Kidney epithelial cell (primary cell): ENCODE measurements at regions not wholly inside any gene's neighbourhood (a gene's known extent, or its start where the extent isn't known, plus 50 kb on each side); places are given as distances from the start of the nearest gene placed in this dataset.
"Not testable (repeated sequence)": the region's sequence is repeated elsewhere in the genome, so short reads cannot be mapped to it uniquely, and the experiment has no call there.

Experiments used
- DNase-seq: peaks from one replicate; pipeline ENCODE4 v3.0.0-alpha.2; 2010; ENCODE audit warnings: low read depth
- H3K27me3 ChIP-seq: 2 replicates; pipeline ENCODE4 v1.6.0; 2011; ENCODE audit warnings: low read length; ENCODE audit not compliant: control insufficient read depth, insufficient read depth
- H3K36me3 ChIP-seq: 2 replicates; pipeline ENCODE4 v1.5.1; 2011; ENCODE audit warnings: low read length; ENCODE audit not compliant: control insufficient read depth, insufficient read depth
- H3K4me3 ChIP-seq: 2 replicates; pipeline ENCODE4 v1.5.1; 2011; ENCODE audit warnings: low read depth, mild to moderate bottlenecking, control low read depth, low read length
- TF ChIP-seq, protein P1 (sequence below): IDR thresholded peaks from 2 replicates; pipeline ENCODE4 v1.5.1; 2011; ENCODE audit warnings: mild to moderate bottlenecking, moderate library complexity, low read length, control low read depth, inconsistent platforms; ENCODE audit not compliant: insufficient read depth, poor library complexity, severe bottlenecking

DNA sequence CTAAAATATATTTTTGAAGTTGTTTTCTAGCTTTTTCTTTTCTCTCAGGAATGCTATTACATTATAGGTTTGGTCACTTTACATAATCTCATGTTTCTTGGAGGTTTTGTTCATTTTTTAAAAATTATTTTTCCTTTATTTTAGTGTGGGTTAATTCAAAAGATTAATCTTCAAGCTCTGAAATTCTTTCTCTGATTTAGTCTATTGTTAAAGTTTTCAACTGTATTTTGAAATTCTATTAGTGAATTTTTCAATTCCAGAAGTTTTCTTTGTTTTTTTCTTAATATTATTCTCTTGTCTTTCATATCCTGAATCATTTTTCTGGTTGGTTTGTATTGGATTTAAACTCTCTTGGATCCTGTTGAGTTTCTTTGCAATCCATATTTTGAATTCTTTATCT is 80.4 kb downstream of the MSTN start:
- TF ChIP-seq, protein P1, sequence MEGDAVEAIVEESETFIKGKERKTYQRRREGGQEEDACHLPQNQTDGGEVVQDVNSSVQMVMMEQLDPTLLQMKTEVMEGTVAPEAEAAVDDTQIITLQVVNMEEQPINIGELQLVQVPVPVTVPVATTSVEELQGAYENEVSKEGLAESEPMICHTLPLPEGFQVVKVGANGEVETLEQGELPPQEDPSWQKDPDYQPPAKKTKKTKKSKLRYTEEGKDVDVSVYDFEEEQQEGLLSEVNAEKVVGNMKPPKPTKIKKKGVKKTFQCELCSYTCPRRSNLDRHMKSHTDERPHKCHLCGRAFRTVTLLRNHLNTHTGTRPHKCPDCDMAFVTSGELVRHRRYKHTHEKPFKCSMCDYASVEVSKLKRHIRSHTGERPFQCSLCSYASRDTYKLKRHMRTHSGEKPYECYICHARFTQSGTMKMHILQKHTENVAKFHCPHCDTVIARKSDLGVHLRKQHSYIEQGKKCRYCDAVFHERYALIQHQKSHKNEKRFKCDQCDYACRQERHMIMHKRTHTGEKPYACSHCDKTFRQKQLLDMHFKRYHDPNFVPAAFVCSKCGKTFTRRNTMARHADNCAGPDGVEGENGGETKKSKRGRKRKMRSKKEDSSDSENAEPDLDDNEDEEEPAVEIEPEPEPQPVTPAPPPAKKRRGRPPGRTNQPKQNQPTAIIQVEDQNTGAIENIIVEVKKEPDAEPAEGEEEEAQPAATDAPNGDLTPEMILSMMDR: no peak
- no peak for DNase-seq
- no peaks in the 10 kb centered on the region for H3K36me3 ChIP-seq
- H3K4me3 ChIP-seq: no peak overlapping the region
- no peaks in the 10 kb centered on the region for H3K27me3 ChIP-seq

DNA sequence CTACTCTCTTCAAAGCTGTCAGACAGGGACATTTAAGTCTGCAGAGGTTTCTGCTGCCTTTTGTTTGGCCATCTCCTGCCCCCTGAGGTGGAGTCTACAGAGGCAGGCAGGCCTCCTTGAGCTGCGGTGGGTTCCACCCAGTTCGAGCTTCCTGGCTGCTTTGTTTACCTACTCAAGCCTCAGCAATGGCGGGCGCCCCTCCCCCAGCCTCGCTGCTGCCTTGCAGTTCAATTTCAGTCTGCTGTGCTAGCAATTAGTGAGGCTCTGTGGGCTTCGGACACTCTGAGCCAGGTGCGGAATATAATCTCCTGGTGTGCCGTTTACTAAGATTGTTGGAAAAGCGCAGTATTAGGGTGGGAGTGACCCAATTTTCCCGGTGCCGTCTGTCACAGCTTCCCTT is 86.0 kb downstream of the MSTN start:
- H3K4me3 ChIP-seq, DNase-seq, H3K27me3 ChIP-seq, H3K36me3 ChIP-seq: not testable (repeated sequence)

DNA sequence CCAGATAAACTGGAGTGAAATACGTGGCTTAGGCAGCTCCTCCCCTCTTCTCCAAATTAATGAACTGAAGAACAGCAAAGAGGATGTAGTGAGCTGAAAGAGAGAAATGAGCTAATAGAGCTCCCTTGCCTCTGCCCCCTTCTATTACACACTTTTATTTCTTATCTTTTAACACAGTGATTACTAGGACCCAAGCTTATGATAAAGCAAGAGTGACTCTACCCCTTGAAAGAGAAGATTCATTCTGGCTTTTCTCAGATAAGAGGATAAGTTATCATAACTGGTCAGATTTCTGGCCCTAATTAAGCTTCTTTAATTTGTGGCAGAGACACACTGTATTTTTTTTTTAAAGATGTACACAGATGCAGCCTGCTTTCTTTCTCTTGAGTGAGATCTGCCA is 102.2 kb downstream of the MSTN start:
- TF ChIP-seq, protein P1: no peak
- Histone ChIP-seq H3K4me3 (no peak overlapping the region), H3K36me3 (no peaks in the 10 kb centered on the region), H3K27me3 (no peaks in the 10 kb centered on the region)
- no peak for DNase-seq

DNA sequence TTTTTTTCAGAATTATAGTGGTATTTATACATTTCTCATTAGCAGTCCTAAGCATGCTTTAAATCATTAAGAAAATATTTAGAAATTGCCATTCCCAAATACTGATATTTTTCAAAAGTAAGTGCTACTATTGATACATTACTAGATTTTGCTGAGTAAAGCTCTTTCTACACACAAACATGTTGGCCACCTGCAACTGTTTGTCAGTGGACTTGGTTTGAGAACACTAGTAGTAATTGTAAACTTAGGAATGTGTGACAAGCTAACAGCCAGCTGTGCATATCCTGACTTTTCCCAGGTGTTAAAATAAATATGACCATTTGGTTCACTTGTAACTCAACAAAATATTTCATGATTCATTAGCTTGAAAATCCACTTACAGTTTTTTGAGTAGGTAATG is 103.1 kb downstream of the MSTN start:
- Histone ChIP-seq H3K36me3 (no peaks in the 10 kb centered on the region), H3K4me3 (no peak overlapping the region), H3K27me3 (no peaks in the 10 kb centered on the region)
- TF ChIP-seq, protein P1: no peak
- no peak for DNase-seq

DNA sequence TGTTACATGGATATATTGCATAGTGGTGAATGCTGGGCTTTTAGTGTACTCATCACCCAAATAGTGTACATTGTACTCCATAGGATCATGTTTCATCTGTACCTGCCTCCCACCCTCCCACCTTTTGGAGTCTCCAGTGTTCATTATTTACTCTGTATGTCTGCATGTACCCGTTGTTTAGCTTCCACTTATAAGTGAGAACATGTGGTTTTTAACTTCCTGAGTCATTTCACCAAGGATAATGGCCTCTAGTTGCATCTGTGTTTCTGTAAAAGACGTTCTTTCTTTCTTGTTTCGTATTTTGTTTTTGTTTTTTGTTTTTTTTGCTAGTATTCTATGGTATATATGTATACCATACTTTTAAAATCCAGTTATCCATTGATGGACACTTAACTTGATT is 107.5 kb downstream of the MSTN start:
- no peak overlapping the region for H3K4me3 ChIP-seq
- no peaks in the 10 kb centered on the region for H3K27me3 ChIP-seq

DNA sequence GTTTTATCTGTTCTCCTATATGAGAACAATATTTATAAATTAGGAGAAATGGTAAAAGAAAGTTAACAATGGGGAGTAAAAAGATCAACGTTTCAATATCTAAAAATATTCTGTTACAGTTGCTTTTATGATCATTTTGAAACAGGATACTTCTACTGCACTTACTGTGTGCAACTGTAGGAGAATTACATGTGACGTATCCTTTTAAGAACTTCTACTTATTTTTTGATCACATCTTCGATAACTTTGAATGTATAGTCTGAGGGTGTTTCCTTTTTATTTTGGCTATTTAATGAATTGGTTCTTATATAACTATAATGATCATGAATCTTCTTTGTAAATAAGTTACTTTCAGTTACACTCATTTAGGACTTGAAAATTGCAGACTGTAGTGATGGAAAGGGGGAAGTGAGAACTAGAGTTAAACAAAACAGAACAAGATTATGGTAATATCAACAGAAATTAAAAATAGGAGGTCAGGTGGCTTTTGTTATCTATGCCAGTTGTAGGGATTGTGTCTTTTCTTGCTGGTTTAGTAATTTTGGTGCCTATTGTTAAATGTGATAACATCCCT is 109.9 kb downstream of the MSTN start:
- Histone ChIP-seq H3K36me3 (no peaks in the 10 kb centered on the region), H3K27me3 (no peaks in the 10 kb centered on the region), H3K4me3 (no peak overlapping the region)
- TF ChIP-seq, protein P1: no peak
- DNase-seq: no peak

More for the DNA sequence above, 107.5 kb downstream of the MSTN start:
- DNase-seq: no peak
- H3K36me3 ChIP-seq: no peaks in the 10 kb centered on the region
- TF ChIP-seq, protein P1: no peak
